8988T (cell line): ENCODE measurements at regions not wholly inside any gene's neighbourhood (a gene's known extent, or its start where the extent isn't known, plus 50 kb on each side); places are given as distances from the start of the nearest gene placed in this dataset.
A peak's percentile ranks its signal among the peaks of the same experiment; 100 is the strongest.
"Not testable (repeated sequence)": the region's sequence is repeated elsewhere in the genome, so short reads cannot be mapped to it uniquely, and the experiment has no call there.

ENCODE experiments used
- DNase-seq: peaks from one replicate; pipeline ENCODE4 v3.0.0; 2011

DNA sequence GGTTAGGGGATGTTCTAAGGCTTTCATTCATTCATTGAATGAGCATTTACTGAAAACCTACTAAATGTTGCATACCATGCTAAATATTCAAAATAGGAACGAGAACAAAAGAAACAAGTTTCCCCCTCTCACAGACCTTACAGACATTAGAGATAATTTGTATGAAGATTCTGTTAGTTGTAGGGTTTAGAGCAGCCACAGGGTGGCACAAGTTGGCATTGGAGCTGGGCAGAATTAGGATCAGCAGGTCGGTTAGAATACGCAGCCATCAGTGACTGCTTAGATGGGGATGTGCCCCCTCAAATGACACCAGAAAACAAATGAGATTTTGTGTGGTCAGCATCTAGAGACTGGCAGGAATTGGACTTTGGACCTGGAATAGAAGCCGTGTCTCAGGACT, 166.3 kb upstream of the DAAM1 start:
- no peak for DNase-seq

DNA sequence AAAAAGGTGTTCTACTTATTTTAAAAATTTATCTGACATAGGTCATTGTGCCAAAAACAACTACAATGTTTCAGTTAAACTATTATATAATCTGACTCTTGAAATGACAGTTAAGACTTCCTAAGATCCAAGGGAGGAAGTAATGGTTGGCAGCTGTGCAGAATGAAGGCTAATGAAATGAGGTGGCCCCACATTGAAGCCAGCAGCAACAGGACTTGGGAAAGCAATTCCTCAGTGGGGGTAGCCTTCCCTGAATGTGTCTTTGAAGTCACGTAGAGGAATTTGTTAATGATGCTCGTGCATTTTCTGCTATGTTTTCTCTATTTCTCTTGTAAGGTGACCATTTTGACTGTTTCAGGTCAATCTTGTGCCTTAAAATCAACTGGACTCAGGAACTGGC, 162.4 kb upstream of the DAAM1 start:
- no peak for DNase-seq

DNA sequence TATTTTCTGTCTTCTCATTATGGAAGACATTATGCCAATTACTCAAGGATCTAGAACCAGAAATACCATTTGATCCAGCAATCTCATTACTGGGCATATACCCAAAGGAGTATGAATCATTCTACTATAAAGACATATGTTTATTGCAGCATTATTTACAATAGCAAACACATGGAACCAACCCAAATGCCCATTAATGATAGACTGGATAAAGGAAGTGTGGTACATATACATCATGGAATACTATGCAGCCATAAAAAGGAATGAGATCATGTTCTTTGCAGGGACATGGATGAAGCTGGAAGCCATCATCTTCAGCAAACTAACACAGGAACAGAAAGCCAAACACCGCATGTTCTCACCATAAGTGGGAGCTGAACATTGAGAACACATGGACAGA, 161.8 kb upstream of the DAAM1 start:
- DNase-seq = not testable (repeated sequence)

DNA sequence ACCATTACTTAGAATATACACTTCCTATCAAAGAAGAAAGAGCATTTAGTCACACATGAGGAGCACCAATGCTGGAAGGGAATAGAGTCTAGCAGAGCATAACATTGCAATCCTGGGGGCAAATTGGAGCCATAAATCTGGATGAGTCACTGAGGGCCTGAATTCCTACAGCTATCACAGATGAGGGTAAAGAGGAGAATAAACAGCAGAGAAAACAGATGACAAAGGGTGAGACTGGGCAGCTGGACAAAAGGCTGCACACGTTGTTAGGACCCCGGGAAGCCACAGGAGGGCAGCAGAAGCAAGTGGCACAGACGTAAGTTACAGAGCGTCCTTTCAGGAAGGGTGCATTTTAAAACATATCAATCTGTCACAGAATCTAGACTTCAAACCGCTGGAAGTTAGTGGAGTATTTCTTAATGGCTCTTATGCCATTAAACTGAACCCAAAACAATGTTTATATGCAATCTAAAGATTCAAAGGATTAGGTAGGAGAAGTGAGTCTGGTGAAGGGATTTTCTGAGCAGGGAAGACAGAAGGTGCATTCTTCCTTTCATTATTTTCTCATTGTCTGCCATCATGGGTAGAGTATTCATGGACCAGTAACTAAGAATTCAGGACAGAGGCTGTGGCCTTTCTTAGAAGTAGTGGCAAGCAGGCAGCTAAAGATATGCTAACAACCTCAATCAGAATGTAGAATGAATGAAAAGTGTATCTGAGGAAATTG, 159.8 kb upstream of the DAAM1 start:
- DNase-seq = no peak

DNA sequence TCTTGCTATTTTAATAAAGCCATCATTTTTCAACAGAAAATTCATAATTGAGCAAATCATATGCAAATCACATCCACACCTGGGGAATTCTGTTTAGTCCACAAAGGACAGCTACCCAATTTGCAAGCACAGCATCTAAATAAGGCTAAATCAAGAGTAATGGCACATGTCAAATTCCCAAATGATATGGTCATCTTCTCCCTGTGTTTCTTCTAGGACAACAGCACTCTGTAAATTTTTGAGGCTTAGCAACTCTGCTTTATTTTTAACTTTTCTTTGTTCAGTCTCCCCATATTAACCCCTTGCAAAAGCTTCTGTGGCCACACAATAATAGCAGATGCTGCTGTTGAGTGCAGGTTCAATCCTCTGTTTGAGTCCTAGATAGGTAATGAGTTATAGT, 155.6 kb upstream of the DAAM1 start:
- no peak for DNase-seq

DNA sequence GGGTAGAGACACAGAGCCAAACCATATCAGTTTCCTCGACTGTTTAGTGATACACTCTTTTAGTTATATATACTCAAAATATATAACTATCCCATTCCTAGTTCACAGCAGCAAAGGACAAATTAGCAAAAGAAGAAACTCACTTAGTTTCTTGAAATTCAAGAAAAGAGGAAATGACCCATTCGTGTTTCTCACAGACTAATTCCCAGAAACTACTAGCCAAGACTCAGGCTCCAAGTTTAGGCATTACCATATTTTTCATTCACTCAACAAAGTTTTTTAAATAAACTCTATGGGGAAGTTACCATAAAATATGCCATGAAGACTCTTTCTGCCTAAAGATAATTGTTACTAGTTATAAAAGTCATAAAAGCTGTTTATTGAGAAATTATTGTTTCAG, 152.3 kb upstream of the DAAM1 start:
- DNase-seq = no peak

DNA sequence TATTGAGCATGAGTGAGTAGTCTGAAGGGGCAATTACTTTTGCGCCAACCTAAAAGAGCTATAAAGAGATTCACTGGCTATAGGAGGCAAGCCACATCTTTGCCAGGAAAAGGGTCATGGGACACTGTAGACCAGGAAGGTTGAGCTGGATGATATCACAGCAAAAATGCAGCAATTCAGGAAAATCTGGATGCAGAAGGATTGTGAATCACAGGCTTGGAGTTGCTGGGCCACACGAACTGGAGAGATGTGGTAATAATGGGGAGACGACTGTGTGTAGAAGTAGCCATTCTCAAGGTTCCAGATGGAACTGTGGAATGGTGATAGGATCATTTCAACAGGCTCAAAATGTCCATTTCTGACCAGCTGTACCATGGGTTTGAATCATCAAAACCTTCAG, 151.4 kb upstream of the DAAM1 start:
- no peak for DNase-seq

DNA sequence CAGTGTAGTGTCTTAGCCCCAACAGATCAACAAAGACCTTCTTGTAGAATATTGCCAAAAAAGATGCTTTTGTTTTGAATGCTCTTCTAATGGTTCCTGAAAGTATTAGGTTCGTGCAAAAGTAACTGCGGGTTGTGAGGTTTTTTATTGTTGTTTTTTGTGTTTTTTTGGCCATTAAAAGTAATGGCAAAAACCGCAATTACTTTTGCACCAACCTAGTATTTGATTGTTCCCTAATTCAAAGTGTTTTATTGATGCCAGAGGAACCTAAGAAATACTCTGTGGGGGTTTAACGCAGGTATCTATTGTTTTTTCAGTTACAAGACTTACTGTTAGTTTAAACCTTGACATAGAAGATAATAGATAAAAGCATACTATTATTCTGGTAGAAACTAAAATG, 150.8 kb upstream of the DAAM1 start:
- DNase-seq = no peak

DNA sequence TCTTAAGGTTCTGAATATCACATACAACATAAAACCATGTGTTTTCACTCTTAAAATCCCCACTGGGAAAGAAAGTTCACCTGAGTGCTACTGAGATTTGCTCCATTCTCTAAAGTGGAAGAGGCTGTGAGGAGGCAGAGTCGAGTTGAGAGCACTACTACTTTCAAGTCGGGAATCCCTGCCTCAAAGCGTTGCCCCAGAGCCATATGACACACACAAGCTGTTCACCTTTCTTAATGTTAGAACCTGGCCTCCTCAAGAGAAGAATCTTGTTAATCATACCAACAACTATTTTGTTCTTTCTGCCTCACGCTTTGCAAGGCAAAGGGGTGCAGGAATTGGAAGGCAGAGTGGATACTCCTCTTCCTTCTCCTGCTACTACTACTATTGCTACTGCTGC, 149.7 kb upstream of the DAAM1 start:
- DNase-seq = no peak

DNA sequence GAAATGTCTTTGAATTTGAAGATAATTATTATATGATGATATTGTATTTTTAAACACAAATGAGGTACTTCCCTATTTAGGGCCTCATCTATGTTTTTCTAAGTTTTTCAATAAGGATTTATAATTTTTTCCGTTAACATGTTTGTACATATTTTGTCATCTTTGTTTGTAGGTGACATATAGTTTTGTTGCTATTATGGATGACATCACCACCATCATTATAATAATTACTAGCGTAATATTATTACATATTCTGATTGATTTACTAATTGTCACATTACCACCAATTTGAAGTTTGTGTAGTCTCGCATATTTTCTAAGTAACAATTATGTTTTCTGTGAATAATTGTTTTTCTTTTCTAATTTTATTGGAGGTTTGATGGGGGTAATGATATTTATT, 147.2 kb upstream of the DAAM1 start:
- DNase-seq = no peak

DNA sequence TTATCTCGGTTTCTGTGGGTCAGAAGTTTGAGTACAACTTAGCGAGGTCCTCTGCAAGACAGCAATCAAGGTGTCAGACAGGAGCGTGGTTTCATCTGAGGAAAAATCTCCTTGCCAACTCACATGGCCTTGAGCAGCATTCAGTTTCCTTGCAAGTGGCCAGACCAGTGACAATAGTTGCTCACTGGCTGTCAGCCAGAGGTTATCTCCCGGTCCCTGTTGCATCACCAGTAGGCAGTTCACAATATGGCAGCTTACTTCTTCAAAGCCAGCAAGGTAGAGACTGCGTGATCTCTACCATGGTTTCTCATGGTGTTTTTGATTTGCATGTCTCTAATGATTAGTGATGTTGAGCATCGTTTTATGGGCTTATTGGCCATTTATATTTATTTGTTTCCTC, 143.8 kb upstream of the DAAM1 start:
- no peak for DNase-seq

DNA sequence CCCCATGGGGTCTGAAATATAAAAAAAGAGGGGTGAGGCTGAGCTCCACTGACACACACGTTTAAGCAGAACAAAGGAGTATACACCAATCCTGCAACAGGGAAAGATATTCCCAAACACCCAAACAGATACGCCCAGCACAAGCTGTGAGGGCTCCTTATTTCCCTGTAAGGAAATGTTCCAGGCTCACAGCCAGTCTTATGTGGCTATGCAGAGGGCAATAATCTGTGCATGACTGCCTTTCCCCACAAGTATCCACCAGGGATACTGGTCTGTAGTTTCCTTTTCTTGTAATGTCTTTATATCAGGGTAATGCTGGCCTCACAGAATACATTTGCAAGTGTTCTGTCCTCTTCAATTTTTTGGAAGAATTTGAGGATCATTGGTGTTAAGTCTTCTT, 141.7 kb upstream of the DAAM1 start:
- no peak for DNase-seq

DNA sequence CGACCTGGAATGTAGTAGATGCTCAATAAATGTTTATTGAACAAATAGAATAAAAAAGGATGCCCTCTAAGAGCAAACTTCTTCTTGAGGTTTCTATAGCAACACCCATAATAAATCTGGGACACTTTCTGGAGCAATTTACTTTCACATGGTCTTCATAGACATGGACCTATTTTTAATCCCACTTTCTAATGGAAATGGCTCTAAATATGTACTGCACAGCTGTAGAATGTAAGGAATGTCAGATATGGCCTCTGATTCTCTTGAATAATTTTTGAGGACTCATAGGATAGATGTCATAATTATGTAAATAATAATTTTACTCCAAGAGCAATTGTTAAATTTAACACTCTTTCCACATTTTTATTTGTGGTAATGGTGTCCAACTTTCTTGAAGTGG, 133.5 kb upstream of the DAAM1 start:
- DNase-seq = no peak

DNA sequence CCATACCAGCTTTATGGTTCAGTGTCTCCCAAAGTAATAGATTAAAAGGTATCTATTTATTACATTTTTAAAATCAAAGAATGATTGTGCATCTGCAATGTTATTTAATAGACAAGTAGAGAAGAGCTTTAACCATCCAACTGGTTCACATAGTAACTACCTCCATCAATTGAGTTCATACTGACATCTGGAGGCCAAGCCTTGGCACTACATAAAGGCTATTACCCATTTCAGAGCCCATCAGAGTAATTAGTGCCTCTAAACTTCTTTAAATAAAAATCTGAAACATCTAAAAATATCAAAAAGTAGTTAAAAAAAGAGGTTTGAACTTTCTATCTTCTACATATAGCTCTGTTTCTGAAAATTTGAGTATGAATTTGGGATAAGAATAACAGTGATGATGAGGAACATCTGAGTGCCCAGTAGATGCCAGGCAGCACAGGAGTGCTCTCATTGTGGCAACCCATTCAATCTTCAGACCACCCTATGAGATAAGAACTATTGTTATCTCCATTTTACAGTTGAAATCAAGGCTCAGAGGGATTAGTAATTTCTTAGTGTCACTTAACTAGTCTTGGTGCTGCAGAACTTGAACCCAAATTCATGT, 132.9 kb upstream of the DAAM1 start:
- DNase-seq = peak; percentile 37

DNA sequence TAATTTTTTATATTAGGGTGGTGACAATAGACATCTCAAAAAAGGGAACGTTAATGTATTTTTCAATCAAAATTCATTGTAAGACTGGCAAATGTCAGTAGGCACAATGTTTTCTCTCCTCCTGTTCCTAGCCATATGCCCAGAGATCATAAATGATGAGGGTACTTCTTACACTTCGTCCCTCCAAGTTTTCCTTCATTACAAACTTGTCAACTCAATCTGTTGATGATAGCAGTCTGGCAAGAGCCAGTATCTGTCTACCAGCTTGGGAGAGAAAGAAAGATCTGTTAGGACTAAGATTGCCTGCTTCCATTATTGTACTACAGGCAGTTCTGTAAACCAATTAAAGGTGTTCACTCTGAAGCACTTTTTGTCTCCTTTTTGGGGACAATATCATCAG, 130.9 kb upstream of the DAAM1 start:
- DNase-seq = no peak

DNA sequence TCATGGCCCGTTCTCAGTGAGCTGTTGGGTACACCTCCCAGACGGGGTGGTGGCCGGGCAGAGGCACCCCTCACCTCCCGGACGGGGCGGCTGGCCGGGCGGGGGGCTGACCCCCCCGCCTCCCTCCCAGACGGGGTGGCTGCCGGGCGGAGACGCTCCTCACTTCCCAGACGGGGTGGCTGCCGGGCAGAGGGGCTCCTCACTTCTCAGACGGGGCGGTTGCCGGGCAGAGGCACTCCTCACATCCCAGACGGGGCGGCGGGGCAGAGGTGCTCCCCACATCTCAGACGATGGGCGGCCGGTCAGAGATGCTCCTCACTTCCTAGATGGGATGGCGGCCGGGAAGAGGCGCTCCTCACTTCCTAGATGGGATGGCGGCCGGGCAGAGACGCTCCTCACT, 129.7 kb upstream of the DAAM1 start:
- not testable (repeated sequence) for DNase-seq

DNA sequence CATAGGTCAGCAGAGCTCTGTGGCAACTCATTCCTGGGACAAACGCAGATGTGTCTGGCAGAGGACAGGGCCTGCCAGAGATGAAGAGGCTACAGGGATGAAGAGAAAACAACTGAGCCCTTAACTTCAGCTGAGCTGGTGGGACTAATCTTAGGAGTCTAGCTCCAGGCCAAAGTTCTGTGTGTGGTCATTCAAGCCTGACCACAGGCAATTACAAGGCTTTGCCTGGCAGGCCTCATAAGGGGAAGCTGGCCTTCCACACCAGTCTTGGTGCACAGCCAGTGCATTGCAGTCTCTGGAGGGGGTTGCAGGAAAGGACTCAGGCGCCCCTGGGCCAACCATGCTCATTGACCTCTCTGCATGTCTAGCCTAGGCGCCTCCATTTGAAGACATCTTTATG, 127.6 kb upstream of the DAAM1 start:
- DNase-seq = no peak

DNA sequence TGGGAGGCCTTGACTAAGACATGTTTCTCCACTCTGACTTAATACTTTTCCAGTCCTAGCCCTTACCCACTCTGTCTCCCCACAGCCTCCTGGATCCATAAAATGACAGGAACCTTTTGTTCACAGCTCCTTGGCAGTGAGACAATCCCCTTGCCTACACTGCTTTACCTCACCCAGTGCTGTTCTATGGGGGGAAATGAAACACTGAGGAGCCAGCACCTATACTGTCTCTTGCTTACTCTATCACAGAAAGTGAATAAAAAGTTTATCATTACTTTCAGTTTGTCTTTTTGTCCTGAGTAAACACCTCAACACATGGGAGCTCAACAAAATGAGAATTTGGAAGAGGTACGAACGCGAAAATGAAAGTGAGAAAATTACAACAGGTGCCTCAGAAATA, 127.2 kb upstream of the DAAM1 start:
- no peak for DNase-seq

DNA sequence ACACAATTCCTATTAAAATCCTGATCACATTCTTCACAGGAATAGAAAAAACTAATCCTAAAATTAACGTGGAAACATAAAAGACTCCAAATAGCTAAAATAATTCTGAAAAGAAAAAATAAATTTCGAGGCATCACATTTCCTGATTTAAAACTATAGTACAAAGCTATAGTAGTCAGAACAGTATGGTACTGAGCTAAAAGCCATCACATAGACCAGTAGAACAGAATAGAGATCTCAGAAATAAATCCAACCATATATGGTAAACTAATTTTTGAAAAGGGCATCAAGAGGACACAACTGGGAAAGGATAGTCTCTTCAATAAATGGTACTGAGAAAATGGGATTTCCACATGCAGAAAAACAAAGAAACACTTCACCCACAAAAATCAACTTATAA, 125.2 kb upstream of the DAAM1 start:
- DNase-seq = no peak

DNA sequence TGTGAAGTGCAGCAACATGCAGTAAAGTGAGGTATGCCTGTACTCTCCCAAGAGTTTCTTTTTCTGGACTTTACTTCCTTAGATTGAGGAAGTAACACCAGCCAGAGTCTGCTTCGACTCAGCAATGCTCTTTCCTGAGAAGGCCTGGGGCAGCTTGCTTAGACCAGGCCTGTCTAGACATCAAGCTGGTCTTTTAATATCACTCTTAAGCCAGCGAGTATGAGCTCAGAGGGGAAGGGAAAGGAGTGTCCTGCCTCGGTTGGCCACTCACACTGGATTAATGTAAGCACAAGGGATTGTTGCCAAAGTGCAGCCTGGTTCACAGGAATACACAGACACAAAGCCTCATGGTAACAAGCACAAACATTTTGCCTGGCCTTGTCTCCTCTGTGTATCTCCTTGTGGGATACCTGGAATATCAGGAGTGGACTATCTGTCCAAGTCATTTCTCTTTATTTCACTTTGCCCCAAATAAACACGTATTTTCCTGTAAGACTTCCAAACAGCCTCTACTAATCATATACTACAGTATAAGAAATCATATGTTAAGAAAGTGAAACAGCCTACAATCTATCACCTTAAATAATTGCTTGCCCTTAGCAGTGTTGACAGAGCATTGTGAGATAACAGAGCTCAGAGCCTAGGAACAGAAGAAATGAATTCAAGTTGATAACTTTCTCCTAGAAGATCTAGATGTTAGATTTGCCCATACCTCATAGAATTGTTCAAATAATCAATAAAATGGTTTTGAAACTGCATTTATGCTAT, 121.2 kb upstream of the DAAM1 start:
- no peak for DNase-seq

DNA sequence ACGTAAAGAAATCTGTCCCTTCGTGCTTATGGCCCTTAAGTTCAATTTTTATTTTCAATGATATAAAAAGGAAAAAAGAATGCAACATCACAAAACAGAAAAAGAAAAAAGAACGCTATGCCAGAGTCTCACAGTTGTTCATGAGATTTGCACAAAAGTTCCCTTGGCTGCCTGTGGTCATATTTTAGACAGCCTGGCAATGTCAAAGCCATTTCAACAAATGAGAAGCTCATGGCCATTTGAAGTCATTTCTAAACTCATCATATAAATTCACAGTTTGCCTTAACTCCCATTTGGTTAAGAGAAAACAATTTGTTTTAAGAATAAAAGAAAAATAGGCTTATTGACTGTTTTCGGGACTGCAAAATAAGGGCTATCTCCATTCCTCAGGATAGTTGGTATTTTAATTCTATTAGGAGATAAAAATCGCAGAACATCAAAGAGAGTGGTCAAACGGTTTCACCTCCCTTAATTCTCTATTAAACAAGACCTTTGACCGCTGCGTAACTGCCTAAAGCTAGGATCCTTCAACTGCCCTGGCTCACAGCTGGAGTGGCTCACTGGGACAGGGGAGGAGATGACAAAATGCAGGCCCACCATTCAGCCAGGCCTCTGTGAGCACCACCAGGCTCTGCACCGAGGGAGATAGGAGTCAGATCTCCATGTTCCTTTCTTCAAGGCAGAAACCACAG, 119.2 kb upstream of the DAAM1 start:
- no peak for DNase-seq

DNA sequence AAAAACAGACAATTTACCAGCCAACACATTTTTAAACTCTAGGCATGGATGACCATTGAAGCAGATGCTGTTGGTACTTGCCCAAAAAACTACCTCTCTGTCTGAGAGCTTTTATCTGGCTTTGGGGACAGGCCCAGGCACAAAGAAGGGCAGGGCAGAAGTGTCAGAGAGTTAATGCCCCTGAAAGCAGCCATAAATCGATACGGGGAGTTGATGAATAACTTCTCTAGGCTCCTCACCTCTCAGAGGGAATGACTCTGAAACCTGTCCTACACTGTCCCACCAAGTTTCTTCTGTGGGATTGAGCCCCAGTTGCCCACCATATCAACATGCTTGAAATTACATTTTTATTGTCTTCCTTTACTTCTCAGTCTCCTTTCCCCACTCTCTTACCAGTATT, 113.0 kb upstream of the DAAM1 start:
- DNase-seq = no peak

DNA sequence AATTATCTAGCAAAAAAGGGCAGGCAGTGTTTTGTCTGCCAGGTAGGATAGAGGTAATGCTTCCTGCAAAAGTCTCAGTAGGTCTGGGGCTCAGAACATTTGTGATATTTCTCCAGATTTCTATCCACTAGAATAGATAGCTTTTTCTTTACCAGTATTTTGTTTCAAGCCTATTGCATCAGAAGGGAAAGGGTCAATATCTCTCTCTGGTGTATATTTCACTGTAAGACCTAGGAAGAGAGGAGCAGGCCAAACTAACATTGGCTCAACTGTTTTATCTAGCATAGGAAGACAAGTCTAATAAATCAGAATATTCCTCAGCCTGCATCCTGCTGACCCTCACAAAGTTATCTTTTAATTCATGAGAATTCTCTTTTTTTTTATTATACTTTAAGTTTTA, 106.7 kb upstream of the DAAM1 start:
- DNase-seq = no peak

DNA sequence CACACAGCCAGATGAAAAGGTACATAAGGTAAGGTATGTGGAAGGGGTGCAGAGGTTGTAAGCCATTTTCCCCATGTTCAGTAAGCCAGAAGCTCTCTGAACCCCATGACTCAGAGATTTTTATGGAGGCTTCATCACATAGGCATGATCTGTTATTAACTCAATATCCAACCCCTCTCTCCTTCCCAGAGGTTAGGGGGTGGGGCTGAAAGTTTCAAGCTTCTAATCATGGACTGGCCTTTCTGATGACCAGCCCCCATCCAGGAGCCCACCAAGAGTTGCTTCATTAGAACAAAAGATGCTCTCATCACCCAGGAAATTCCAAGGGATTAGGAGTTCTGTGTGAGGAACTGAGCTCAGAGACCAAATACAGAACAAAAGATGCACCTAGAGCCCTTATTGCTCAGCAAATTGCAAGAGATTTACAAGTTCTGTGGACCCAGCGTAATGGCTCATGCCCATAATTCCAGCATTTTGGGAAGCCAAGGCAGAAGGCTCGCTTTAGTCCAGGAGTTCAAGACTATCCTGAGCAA, 103.2 kb upstream of the DAAM1 start:
- DNase-seq = no peak
